DMS153 (cell line): ENCODE measurements at regions not wholly inside any gene's neighbourhood (a gene's known extent, or its start where the extent isn't known, plus 50 kb on each side); places are given as distances from the start of the nearest gene placed in this dataset.
"Not testable (repeated sequence)": the region's sequence is repeated elsewhere in the genome, so short reads cannot be mapped to it uniquely, and the experiment has no call there.

Source experiments
- DNase-seq: peaks from one replicate; lab custom pipeline; 2025; lab: John Stamatoyannopoulos, UW

GRCh38 chr2:183799761-183800160, 675.5 kb downstream of the NUP35 start:
- DNase-seq = no peak

DNA sequence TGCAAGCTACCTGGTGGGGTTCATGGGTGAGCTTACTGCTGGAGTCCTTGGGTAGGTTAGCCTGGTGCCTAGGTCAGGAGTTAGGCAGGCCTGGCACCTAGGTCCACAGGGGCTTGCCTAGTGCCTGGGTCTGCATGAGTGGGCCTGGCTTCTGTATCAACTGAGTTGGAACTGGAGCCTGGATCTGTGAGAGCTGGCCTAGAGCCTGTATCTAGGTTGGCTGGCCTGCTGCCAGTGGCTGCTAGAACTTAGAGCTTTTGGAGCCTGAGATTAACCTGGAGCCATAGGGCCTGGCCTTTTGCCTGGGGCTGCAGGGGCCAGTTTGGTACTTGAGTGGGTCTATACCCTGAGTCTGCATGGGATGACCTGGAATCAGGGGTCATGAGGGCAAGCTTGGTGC, 679.4 kb downstream of the NUP35 start:
- no peak for DNase-seq

DNA sequence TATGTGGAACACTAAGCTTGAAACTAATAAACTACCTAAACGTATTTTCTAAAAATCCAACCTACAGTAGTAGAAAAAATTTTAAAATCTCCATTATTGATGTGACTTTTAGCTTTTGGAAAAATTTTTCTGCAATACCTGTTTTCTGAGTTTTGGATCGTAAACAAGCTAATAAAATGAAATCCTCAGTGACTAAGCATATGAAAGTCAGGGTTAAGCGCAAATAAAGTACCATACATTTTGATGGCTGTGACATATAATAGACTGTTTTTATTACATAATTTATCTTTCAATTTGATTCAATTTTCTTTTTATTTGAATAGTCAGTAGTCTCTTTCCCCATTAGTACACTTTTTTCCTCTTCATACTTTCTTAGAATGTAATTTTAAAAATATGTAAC, 683.6 kb downstream of the NUP35 start:
- no peak for DNase-seq

DNA sequence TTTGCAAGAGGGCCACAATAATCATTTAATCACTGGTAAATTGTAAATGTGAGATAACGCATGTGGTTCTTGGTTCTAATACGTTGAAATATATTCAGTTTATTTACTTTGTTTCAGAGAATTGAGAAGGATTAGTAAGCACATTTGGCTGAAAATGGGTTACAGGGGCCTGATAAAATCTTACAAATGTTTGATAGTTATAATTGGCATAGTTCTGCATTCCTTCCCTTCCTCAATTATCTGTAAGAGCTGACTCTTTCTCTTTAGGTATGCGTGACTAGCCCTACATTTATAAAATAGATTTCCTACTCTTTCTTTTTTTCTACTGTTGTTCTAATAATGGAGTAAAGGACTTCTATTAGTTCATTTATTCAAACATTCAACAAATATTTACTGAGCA, 685.2 kb downstream of the NUP35 start:
- no peak for DNase-seq

GRCh38 chr2:183811281-183811680, 687.0 kb downstream of the NUP35 start:
- DNase-seq = no peak

GRCh38 chr2:183812091-183812490, 687.8 kb downstream of the NUP35 start:
- no peak for DNase-seq

DNA sequence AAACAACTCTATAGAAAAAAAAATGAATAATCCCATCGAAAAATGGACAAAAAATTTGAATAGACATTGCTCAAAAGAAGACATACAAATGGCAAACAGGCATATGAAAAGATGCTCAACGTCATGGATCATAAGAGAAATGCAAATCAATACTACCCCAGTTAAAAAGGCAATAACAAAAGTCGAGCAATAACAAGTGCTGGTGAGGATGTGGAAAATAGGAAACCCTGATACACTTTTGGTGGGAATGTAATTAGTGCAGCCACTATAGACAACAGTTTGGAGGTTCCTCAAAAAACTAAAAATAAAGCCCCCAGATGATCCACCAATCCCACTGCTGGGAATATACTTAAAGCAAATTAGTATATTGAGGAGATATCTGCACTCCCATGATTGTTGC, 701.5 kb downstream of the NUP35 start:
- no peak for DNase-seq

DNA sequence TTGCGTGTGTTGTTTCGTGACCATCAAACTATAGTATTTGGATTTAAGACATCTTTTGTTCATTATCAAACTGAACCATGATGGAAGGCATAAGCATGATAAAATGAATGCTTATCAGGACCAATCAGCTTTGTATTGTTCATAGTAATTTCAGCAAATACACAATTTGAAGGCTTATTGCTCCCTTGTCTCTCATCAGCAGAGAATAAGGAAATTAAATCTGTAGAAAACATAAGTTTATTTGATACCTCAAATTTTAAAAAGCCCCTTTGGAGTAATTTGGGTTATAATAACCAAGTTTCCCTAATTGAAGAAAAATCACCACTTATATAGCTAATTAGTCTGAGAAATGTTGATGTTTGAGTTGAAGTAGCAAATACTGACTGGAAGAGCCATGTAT, 705.7 kb downstream of the NUP35 start:
- DNase-seq = no peak

GRCh38 chr2:183837157-183837556, 712.9 kb downstream of the NUP35 start:
- no peak for DNase-seq

GRCh38 chr2:183838295-183838694, 714.1 kb downstream of the NUP35 start:
- DNase-seq = no peak

GRCh38 chr2:183840061-183840584, 715.9 kb downstream of the NUP35 start:
- no peak for DNase-seq

DNA sequence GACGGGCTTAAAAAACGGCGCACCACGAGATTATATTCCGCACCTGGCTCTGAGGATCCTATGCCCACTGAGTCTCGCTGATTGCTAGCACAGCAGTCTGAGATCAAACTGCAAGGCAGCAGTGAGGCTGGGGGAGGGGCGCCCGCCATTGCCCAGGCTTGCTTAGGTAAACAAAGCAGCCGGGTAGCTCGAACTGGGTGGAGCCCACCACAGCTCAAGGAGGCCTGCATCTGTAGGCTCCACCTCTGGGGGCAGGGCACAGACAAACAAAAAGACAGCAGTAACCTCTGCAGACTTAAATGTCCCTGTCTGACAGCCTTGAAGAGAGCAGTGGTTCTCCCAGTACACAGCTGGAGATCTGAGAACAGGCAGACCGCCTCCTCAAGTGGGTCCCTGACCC, 725.6 kb downstream of the NUP35 start:
- DNase-seq = not testable (repeated sequence)

- DNase-seq = no peak
These were observed 734.9 kb downstream of the NUP35 start for GRCh38 chr2:183859129-183859528.

DNA sequence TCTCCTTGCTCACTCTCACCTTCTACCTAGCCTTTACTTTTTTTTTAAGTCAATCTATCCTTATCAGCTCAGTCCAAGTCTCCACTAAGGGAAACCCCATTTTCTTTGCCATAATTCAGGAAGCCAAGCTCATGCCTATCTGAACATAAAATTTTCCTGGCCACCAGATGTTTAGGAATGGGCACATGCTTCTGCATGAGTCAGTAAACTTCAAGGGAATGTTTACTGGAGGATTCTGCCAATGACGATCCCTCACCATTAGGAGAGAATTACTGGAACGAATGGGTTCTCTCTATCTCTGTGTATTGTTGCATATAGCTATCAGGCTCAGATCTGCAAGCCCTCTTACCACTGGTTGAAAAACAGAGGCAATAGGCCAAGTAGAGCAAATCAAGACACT, 731.7 kb upstream of the ZNF804A start:
- DNase-seq = no peak

- no peak for DNase-seq
These were observed 731.1 kb upstream of the ZNF804A start for GRCh38 chr2:183867206-183867605.

GRCh38 chr2:183868153-183868552, 730.2 kb upstream of the ZNF804A start:
- peak; percentile 23 for DNase-seq

GRCh38 chr2:183868707-183869106, 729.6 kb upstream of the ZNF804A start:
- peak; percentile 42 for DNase-seq

- no peak for DNase-seq
These were observed 726.2 kb upstream of the ZNF804A start for GRCh38 chr2:183872131-183872530.

GRCh38 chr2:183881978-183882377, 716.4 kb upstream of the ZNF804A start:
- DNase-seq = no peak

GRCh38 chr2:183892315-183892941, 705.9 kb upstream of the ZNF804A start:
- no peak for DNase-seq

DNA sequence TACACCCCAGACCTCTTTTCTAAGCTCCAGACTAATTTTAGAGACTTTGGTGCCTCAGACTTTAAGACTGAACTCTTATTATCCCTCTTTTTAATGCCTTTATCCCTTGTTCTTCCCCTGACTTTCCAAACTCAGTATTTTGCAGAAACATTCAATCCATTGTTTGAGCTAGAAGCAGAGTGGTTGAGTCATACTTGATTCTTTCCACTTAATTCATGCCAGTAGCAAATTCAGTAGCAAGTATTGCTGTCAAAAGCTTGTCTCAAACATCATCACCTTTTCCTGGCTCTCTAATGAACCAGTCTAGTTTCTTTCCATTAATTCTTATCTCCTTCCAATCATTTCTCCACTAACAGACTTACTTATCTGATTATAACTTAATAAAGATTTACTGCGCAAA, 699.7 kb upstream of the ZNF804A start:
- no peak for DNase-seq

DNA sequence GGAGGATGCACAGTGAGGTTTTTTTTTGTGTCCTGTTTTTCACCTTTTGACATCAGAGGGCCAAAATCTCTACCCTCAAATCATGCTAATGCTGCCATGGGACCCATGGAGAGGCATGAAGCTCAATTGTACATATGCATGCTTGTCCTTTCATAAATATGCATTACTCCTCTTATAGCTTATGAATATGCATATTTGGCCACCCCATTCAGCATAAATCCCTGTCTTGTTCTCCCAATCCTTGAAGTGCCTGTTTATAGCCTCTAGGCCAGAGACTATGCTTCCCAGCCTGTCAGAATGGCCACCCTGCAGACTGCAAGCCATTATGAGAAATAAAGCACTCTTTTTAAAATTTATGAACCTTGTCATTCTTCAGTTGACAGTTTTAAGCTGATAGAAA, 696.4 kb upstream of the ZNF804A start:
- DNase-seq = no peak

GRCh38 chr2:183903026-183903425, 695.3 kb upstream of the ZNF804A start:
- no peak for DNase-seq

- DNase-seq = not testable (repeated sequence)
These were observed 682.3 kb upstream of the ZNF804A start for GRCh38 chr2:183916041-183916440.
